ENCODE measurements at regions not wholly inside any gene's neighbourhood (a gene's known extent, or its start where the extent isn't known, plus 50 kb on each side); places are given as distances from the start of the nearest gene placed in this dataset.

DNA sequence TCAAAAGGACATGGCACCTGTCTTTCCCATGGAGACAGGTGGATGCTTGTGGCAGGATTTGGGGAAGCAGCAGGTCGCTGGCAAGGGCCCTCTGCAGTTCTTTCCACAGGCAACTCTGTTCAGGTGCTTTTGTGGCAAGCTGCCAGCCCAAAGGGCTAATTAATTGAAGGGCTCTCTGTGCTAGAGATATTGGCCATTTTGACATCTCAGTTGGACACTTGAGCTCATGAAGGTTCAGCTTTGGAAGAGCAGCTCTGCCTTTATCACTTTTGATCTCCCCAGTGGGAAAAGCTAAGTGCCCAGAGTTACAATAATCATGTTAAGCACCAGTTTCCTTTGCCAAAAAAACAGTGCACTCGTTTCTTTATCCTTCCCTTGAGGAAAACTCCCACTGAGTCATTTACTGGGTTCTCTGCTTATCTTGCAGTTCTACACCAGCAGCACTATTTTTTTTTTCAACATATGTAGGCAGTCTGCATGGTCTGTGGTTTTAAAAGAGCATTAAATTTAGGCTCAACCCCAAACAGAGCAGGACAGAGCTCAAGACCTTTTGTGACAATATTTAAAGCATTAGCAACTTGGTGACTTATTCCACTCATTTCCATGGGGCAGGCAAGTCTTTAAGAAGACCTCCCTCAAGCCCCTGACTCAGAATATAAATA lies 336.4 kb upstream of the RASGEF1B start:
- no peak for TF ChIP-seq RAD21 (conservative IDR thresholded peaks at IDR 0.05)
- TF ChIP-seq, protein P1, sequence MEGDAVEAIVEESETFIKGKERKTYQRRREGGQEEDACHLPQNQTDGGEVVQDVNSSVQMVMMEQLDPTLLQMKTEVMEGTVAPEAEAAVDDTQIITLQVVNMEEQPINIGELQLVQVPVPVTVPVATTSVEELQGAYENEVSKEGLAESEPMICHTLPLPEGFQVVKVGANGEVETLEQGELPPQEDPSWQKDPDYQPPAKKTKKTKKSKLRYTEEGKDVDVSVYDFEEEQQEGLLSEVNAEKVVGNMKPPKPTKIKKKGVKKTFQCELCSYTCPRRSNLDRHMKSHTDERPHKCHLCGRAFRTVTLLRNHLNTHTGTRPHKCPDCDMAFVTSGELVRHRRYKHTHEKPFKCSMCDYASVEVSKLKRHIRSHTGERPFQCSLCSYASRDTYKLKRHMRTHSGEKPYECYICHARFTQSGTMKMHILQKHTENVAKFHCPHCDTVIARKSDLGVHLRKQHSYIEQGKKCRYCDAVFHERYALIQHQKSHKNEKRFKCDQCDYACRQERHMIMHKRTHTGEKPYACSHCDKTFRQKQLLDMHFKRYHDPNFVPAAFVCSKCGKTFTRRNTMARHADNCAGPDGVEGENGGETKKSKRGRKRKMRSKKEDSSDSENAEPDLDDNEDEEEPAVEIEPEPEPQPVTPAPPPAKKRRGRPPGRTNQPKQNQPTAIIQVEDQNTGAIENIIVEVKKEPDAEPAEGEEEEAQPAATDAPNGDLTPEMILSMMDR (IDR thresholded peaks at IDR 0.05; ENCODE audit: poor library complexity, severe bottlenecking): no peak
- no peak for TF ChIP-seq TAF1 (IDR thresholded peaks at IDR 0.05; ENCODE audit: low read depth)
